Activated CD4-positive, CD25-positive, alpha-beta regulatory T cell treated with anti-CD3 and anti-CD28 coated beads, Interleukin-2, amount 50 U/mL, for 72 hours (primary cell): ENCODE measurements at regions not wholly inside any gene's neighbourhood (a gene's known extent, or its start where the extent isn't known, plus 50 kb on each side); places are given as distances from the start of the nearest gene placed in this dataset.
"Not testable (repeated sequence)": the region's sequence is repeated elsewhere in the genome, so short reads cannot be mapped to it uniquely, and the experiment has no call there.

Experiments used
- DNase-seq: peaks from one replicate; pipeline ENCODE4 v3.0.0; 2021

GRCh38 chr3:125645616-125646015, 50.3 kb upstream of the OSBPL11 start:
- no peak for DNase-seq

- DNase-seq, result no peak
These were observed 51.3 kb upstream of the OSBPL11 start for GRCh38 chr3:125646581-125646980.

GRCh38 chr3:125647318-125648014, 52.2 kb upstream of the OSBPL11 start:
- no peak for DNase-seq

- DNase-seq, result no peak
These were observed 55.9 kb upstream of the OSBPL11 start for GRCh38 chr3:125651244-125651643.

- no peak for DNase-seq
These were observed 57.1 kb upstream of the OSBPL11 start for GRCh38 chr3:125652349-125652748.

GRCh38 chr3:125654526-125654925, 59.2 kb upstream of the OSBPL11 start:
- DNase-seq, result no peak

- DNase-seq, result no peak
These were observed 67.4 kb upstream of the OSBPL11 start for GRCh38 chr3:125662675-125663074.

- DNase-seq, result no peak
These were observed 75.1 kb upstream of the OSBPL11 start for GRCh38 chr3:125670352-125670751.

GRCh38 chr3:125670945-125671344, 75.6 kb upstream of the OSBPL11 start:
- DNase-seq, result no peak

GRCh38 chr3:125671461-125672243, 76.4 kb upstream of the OSBPL11 start:
- no peak for DNase-seq

GRCh38 chr3:125675791-125676190, 80.5 kb upstream of the OSBPL11 start:
- no peak for DNase-seq

GRCh38 chr3:125679258-125679657, 84.0 kb upstream of the OSBPL11 start:
- no peak for DNase-seq

- DNase-seq, result no peak
These were observed 85.8 kb upstream of the OSBPL11 start for GRCh38 chr3:125681146-125681545.

GRCh38 chr3:125681906-125682305, 86.6 kb upstream of the OSBPL11 start:
- not testable (repeated sequence) for DNase-seq

- DNase-seq, result not testable (repeated sequence)
These were observed 87.3 kb upstream of the OSBPL11 start for GRCh38 chr3:125682610-125683009.

GRCh38 chr3:125683067-125683829, 88.0 kb upstream of the OSBPL11 start:
- no peak for DNase-seq

- no peak for DNase-seq
These were observed 88.9 kb upstream of the OSBPL11 start for GRCh38 chr3:125684199-125684598.

- not testable (repeated sequence) for DNase-seq
These were observed 90.4 kb upstream of the OSBPL11 start for GRCh38 chr3:125685741-125686140.

- DNase-seq, result no peak
These were observed 97.1 kb upstream of the OSBPL11 start for GRCh38 chr3:125692361-125692760.

GRCh38 chr3:125693887-125694286, 98.6 kb upstream of the OSBPL11 start:
- DNase-seq, result no peak

- DNase-seq, result no peak
These were observed 99.5 kb upstream of the OSBPL11 start for GRCh38 chr3:125694761-125695294.

- no peak for DNase-seq
These were observed 100.4 kb upstream of the OSBPL11 start for GRCh38 chr3:125695688-125696087.

- DNase-seq, result not testable (repeated sequence)
These were observed 101.8 kb upstream of the OSBPL11 start for GRCh38 chr3:125697126-125697525.
